ENCODE measurements at regions not wholly inside any gene's neighbourhood (a gene's known extent, or its start where the extent isn't known, plus 50 kb on each side); places are given as distances from the start of the nearest gene placed in this dataset.

- no peaks in the 10 kb centered on the region for H3K9me2 ChIP-seq (replicated peaks; ENCODE audit: low read length)
- no peaks in the 10 kb centered on the region for H3K27me3 ChIP-seq (ENCODE audit: low read length)
- no peaks in the 10 kb centered on the region for H4K20me1 ChIP-seq (ENCODE audit: low read length)
- DNase-seq (no peak), ATAC-seq (no peak)
- no TSS peak for BruUV-seq (replicated peaks)
- CTCF ChIA-PET: no interaction called here
- no peak overlapping the region for H3K4me3 ChIP-seq (ENCODE audit: low read length)
- no peaks in the 10 kb centered on the region for H3K79me2 ChIP-seq (ENCODE audit: low read length)
- H3K36me3 ChIP-seq (ENCODE audit: low read depth, low read length): no peaks in the 10 kb centered on the region
- H3F3A ChIP-seq (ENCODE audit: low read length, unreplicated experiment): no peaks in the 10 kb centered on the region
- TF ChIP-seq EZH2 (IDR thresholded peaks at IDR 0.05; ENCODE audit: low read length, unreplicated experiment) (no peak), EZH2phosphoT487 (IDR thresholded peaks at IDR 0.05; ENCODE audit: borderline replicate concordance, low read length) (no peak), CTCF (conservative IDR thresholded peaks at IDR 0.05; ENCODE audit: low read depth, low read length) (no peak)
- no peak overlapping the region for H3K4me2 ChIP-seq (ENCODE audit: low read length)
- intact Hi-C loops (cut with micrococcal nuclease): no loop called here
- no peak overlapping the region for H3K27ac ChIP-seq (ENCODE audit: low read length)
- H2AFZ ChIP-seq (ENCODE audit: low read length): no peak overlapping the region
- H3K9me3 ChIP-seq (ENCODE audit: low read length): no peaks in the 10 kb centered on the region
- no peak overlapping the region for H3K9ac ChIP-seq (ENCODE audit: low read length)
- POLR2A ChIA-PET (ENCODE audit: unreplicated experiment): no interaction called here
- H3K4me1 ChIP-seq (ENCODE audit: insufficient read depth, low read length): no peaks in the 10 kb centered on the region
These were observed 1005.9 kb upstream of the PABPC4L start for GRCh38 chr4:135207531-135207930.

GRCh38 chr4:135204311-135204710, 1002.7 kb upstream of the PABPC4L start:
- Histone ChIP-seq H3K4me3 (ENCODE audit: low read length) (no peak overlapping the region), H3K9me3 (ENCODE audit: low read length) (no peaks in the 10 kb centered on the region), H3K4me1 (ENCODE audit: insufficient read depth, low read length) (no peaks in the 10 kb centered on the region), H2AFZ (ENCODE audit: low read length) (no peak overlapping the region), H4K20me1 (ENCODE audit: low read length) (no peaks in the 10 kb centered on the region), H3K79me2 (ENCODE audit: low read length) (no peaks in the 10 kb centered on the region), H3K4me2 (ENCODE audit: low read length) (no peak overlapping the region), H3K36me3 (ENCODE audit: low read depth, low read length) (no peaks in the 10 kb centered on the region), H3K27ac (ENCODE audit: low read length) (no peak overlapping the region), H3K9me2 (replicated peaks; ENCODE audit: low read length) (no peaks in the 10 kb centered on the region), H3F3A (ENCODE audit: low read length, unreplicated experiment) (no peaks in the 10 kb centered on the region), H3K9ac (ENCODE audit: low read length) (no peak overlapping the region), H3K27me3 (ENCODE audit: low read length) (no peaks in the 10 kb centered on the region)
- DNase-seq: no peak
- no peak for ATAC-seq
- POLR2A ChIA-PET (ENCODE audit: unreplicated experiment): no interaction called here
- CTCF ChIA-PET: no interaction called here
- no TSS peak for BruUV-seq (replicated peaks)
- TF ChIP-seq EZH2phosphoT487 (IDR thresholded peaks at IDR 0.05; ENCODE audit: borderline replicate concordance, low read length) (no peak), EZH2 (IDR thresholded peaks at IDR 0.05; ENCODE audit: low read length, unreplicated experiment) (no peak), CTCF (conservative IDR thresholded peaks at IDR 0.05; ENCODE audit: low read depth, low read length) (no peak)
- intact Hi-C loops (cut with micrococcal nuclease): no loop called here

- no peaks in the 10 kb centered on the region for H4K20me1 ChIP-seq (ENCODE audit: low read length)
- POLR2A ChIA-PET (ENCODE audit: unreplicated experiment): no interaction called here
These were observed 999.5 kb upstream of the PABPC4L start for GRCh38 chr4:135201081-135201480.

More at GRCh38 chr4:135201081-135201480, 999.5 kb upstream of the PABPC4L start:
- no peaks in the 10 kb centered on the region for H3K36me3 ChIP-seq (ENCODE audit: low read depth, low read length)
- no peak overlapping the region for H3K27ac ChIP-seq (ENCODE audit: low read length)
- TF ChIP-seq EZH2 (IDR thresholded peaks at IDR 0.05; ENCODE audit: low read length, unreplicated experiment) (no peak), CTCF (conservative IDR thresholded peaks at IDR 0.05; ENCODE audit: low read depth, low read length) (no peak)
- no peaks in the 10 kb centered on the region for H3K9me2 ChIP-seq (replicated peaks; ENCODE audit: low read length)
- no peak overlapping the region for H2AFZ ChIP-seq (ENCODE audit: low read length)
- no peaks in the 10 kb centered on the region for H3K4me1 ChIP-seq (ENCODE audit: insufficient read depth, low read length)
- H3K27me3 ChIP-seq (ENCODE audit: low read length): no peaks in the 10 kb centered on the region
- no peaks in the 10 kb centered on the region for H3K9me3 ChIP-seq (ENCODE audit: low read length)
- H3K4me3 ChIP-seq (ENCODE audit: low read length): no peak overlapping the region
- no peaks in the 10 kb centered on the region for H3F3A ChIP-seq (ENCODE audit: low read length, unreplicated experiment)
- no peak overlapping the region for H3K9ac ChIP-seq (ENCODE audit: low read length)
- DNase-seq: no peak
- intact Hi-C loops (cut with micrococcal nuclease): no loop called here
- CTCF ChIA-PET: no interaction called here
- BruUV-seq (replicated peaks): no TSS peak
- no peak overlapping the region for H3K4me2 ChIP-seq (ENCODE audit: low read length)
- ATAC-seq: no peak
- H3K79me2 ChIP-seq (ENCODE audit: low read length): no peaks in the 10 kb centered on the region

All from PC-3 (cell line).